Colonic mucosa (tissue), 4 donors: ENCODE measurements at regions not wholly inside any gene's neighbourhood (a gene's known extent, or its start where the extent isn't known, plus 50 kb on each side); places are given as distances from the start of the nearest gene placed in this dataset.

Experiments used
- DNase-seq: peaks from one replicate; pipeline ENCODE4 v3.0.0-alpha.2; 2020
- H3K27ac ChIP-seq: fragments of 200-600 bp; one replicate; pipeline ENCODE4 v1.8.0; 2021
- H3K27me3 ChIP-seq: fragments of 200-600 bp; one replicate; pipeline ENCODE4 v1.8.0; 2021
- H3K36me3 ChIP-seq: fragments of 200-600 bp; one replicate; pipeline ENCODE4 v1.8.0; 2021
- H3K4me1 ChIP-seq: fragments of 200-600 bp; one replicate; pipeline ENCODE4 v1.8.0; 2021; ENCODE audit warnings: mild to moderate bottlenecking
- H3K4me3 ChIP-seq: fragments of 200-600 bp; one replicate; pipeline ENCODE4 v1.8.0; 2021
- H3K9ac ChIP-seq, 2 donors: one replicate each; pipeline ENCODE4 v1.7.0; 2013; ENCODE audit warnings: control low read depth in 2 of 2, low read depth in 2 of 2, low read length in 2 of 2
- H3K9me3 ChIP-seq: fragments of 200-600 bp; one replicate; pipeline ENCODE4 v1.8.0; 2021
- CTCF ChIP-seq: fragments of 200-600 bp; IDR thresholded peaks from one replicate; pipeline ENCODE4 v1.8.0; 2022; ENCODE audit warnings: antibody characterized with exemption, mild to moderate bottlenecking
- intact Hi-C: fragments of 100-400 bp; cut with DNase I; formaldehyde crosslinking; loops from one replicate; pipeline ENCODE4 v1.14.1; 2022
- donor health status: healthy.
- donor health status: DM: no; HTN: no; CAD: no.
- donor health status: DM: no; HTN: no; CAD: no.

- Histone ChIP-seq H3K36me3 (no peaks in the 10 kb centered on the region), H3K27ac (no peak overlapping the region), H3K4me3 (no peak overlapping the region), H3K4me1 (no peaks in the 10 kb centered on the region), H3K9ac (no peak overlapping the region), H3K27me3 (no peaks in the 10 kb centered on the region), H3K9me3 (no peaks in the 10 kb centered on the region)
- intact Hi-C loops, result no loop called here
- TF ChIP-seq CTCF, result no peak
- DNase-seq, result no peak
Observed at GRCh38 chr7:120169996-120170783, 102.8 kb upstream of the KCND2 start.

- Histone ChIP-seq H3K4me3 (no peak overlapping the region), H3K36me3 (no peaks in the 10 kb centered on the region), H3K4me1 (no peaks in the 10 kb centered on the region), H3K27ac (no peak overlapping the region), H3K27me3 (no peaks in the 10 kb centered on the region), H3K9ac (no peak overlapping the region), H3K9me3 (no peaks in the 10 kb centered on the region)
- intact Hi-C loops, result no loop called here
- no peak for TF ChIP-seq CTCF
- DNase-seq, result no peak
Observed at GRCh38 chr7:120170834-120171233, 102.1 kb upstream of the KCND2 start.

GRCh38 chr7:120171406-120171805 is 101.6 kb upstream of the KCND2 start:
- Histone ChIP-seq H3K9me3 (no peaks in the 10 kb centered on the region), H3K4me1 (no peaks in the 10 kb centered on the region), H3K9ac (no peak overlapping the region), H3K27me3 (no peaks in the 10 kb centered on the region), H3K36me3 (no peaks in the 10 kb centered on the region), H3K27ac (no peak overlapping the region), H3K4me3 (no peak overlapping the region)
- intact Hi-C loops, result no loop called here
- no peak for DNase-seq
- no peak for TF ChIP-seq CTCF

- intact Hi-C loops, result no loop called here
- no peaks in the 10 kb centered on the region for H3K36me3 ChIP-seq
- TF ChIP-seq CTCF, result no peak
- H3K9me3 ChIP-seq, result no peaks in the 10 kb centered on the region
- no peak overlapping the region for H3K27ac ChIP-seq
- DNase-seq, result no peak
- H3K4me1 ChIP-seq, result no peaks in the 10 kb centered on the region
- no peak overlapping the region for H3K9ac ChIP-seq
- no peak overlapping the region for H3K4me3 ChIP-seq
- H3K27me3 ChIP-seq, result no peaks in the 10 kb centered on the region
Observed at GRCh38 chr7:120180221-120180620, 92.8 kb upstream of the KCND2 start.

GRCh38 chr7:120181499-120181898 is 91.5 kb upstream of the KCND2 start:
- intact Hi-C loops, result no loop called here
- H3K9ac ChIP-seq, result no peak overlapping the region

More at GRCh38 chr7:120181499-120181898, 91.5 kb upstream of the KCND2 start:
- no peaks in the 10 kb centered on the region for H3K36me3 ChIP-seq
- H3K9me3 ChIP-seq, result no peaks in the 10 kb centered on the region
- no peak for TF ChIP-seq CTCF
- no peak overlapping the region for H3K4me3 ChIP-seq
- no peak overlapping the region for H3K27ac ChIP-seq
- DNase-seq, result no peak
- no peaks in the 10 kb centered on the region for H3K4me1 ChIP-seq
- no peaks in the 10 kb centered on the region for H3K27me3 ChIP-seq
